GM19372 (cell line): ENCODE measurements at regions not wholly inside any gene's neighbourhood (a gene's known extent, or its start where the extent isn't known, plus 50 kb on each side); places are given as distances from the start of the nearest gene placed in this dataset.

Experiments
- ATAC-seq: cut with Tn5 transposase; IDR thresholded peaks from one replicate; pipeline ENCODE4 v1.9.1; 2021; ENCODE audit warnings: mild to moderate bottlenecking, low read depth, moderate library complexity; ENCODE audit not compliant: unreplicated experiment

DNA sequence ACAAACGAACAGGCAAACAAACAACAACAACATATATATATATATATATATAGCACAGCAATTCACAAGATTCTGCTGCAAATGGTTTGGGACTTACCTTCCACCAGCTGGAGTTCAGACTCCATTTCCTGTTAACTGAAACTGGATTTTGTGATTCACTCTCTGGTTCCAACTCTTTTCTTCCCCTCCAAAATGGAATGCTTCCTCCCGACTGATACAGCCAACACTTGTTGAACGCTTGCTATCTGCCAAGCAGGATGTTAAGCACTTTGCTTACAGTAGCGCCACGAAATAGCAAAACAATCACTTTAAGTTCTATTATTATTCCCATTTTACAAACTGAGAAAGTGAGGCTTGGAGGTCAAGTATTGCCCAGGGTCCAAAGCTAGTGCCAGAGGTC lies 116.0 kb upstream of the TMEM132C start:
- ATAC-seq = no peak

DNA sequence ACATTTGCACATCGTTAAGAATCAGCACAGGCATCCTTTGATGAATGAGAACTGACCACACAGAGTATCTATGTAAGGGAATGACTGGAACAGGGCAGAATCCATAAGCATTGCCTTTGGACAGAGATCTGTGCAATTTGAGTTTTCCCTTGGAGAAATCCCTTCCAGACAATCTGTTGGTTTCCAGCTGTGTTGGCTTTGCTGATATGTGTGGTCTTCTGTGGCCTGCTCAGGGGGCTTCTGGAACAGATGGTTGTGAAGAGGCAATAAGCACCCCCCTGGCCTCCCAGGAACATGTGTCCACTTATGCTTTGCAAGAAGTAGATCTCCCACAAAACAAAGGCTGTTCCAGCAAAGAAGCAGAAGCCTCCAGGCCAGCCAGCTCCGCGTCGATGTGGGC lies 111.4 kb upstream of the TMEM132C start:
- no peak for ATAC-seq

DNA sequence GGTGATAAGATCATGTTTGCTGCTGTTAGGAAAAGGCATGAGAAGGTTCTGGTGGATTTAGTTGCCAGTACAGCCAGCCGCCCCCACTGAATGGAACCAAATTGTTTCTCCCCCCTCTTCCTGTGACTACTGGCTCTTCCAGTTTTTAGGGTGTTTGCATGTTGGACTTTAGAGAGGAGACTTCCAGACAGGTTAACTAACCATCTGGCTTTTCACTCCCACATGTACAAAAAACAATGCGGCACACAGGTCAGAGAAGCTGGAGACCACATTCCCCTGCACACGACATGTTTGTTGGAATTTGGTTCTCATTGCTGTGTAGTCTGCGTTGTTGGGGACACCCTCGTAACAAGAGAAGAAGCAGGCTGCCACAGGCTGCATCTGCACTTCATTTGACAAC lies 103.9 kb upstream of the TMEM132C start:
- ATAC-seq = no peak

DNA sequence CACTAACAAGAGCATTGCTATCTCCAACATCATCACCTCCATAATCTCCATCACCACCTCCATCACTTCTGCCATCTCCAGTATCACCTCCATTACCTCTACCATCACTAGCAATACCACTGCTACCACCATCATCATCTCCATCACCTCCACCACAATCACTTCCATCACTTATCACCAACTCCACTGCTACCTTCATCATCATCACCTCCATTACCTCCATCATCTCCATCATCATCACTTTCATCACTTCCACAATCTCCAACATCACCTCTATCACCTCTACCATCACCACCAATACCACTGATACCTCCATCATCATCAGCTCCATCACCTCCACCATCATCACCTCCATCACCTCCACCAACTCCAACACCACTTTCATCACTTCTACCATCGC lies 102.4 kb upstream of the TMEM132C start:
- ATAC-seq = no peak

DNA sequence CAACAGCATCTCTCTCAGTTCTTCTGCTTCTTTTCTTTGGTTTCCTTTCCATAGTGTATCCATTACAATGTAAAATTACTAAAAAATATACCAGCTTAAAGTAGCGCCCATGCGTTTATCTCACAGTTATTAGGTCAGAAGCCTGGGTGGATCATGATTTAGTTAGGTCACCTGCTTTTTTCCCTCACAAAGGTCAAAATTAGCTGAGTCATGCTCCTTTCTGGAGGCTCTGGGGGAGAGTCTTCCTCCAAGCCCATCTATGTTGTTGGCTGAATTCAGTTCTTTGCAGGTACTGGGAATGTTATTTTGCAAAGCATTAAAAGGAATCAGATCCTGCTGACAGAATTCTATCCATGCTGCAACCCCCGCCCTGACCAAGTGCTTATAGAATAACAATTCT lies 101.6 kb upstream of the TMEM132C start:
- ATAC-seq = no peak

DNA sequence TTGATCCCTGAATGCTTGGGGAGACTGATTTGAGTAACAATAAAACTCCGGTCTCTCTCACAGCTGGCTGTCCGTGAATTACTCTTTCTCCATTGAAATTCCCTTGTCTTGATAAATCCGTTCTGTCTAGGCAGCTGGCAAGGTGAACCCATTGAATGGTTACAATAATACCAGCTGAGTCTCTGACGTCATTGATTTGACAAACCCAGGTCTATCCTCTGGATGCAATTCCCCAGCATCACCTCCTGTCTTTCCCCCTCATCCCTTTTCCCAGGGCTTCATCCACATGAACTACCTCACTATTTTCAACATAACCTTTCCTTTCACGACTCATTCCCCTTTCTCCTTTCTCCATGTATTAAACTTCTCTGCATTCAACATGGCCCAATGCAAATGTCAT lies 98.7 kb upstream of the TMEM132C start:
- no peak for ATAC-seq

DNA sequence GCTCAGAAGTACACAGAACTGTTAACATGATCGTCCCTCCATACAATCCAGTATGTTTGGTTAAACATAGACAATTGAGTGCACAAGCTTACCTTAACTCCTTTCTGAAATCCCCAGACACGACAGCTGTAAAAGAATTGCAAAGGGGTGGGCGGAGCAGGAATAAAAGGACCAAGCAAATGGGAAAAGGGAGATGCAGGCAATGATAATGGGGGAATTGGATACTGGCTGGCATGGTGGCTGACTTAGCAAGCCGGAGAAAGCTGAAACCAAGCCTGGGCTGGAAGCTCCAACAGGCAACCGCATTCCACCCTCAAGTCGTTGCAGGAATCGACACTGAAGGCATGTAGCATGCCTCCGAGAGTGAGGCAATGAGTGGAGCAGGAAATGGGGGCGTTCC lies 96.8 kb upstream of the TMEM132C start:
- no peak for ATAC-seq

DNA sequence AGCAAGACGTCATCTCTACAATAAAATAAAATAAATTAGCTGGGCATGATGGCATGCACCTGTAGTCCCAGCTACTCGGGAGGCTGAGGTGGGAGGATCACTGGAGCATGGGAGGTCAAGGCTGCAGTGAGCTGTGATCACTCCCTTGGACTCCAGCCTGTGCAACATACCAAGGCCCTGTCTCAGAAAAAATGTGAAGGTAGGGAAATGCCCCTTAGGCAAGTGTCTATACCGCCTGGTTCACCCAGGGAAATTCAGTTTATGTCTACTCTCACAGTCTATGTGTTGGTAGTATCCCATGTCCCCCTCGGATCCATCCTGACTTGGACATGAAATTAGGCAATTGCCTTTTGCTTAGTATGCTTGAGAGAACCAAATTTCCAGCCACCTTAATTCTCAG lies 88.4 kb upstream of the TMEM132C start:
- ATAC-seq = no peak

DNA sequence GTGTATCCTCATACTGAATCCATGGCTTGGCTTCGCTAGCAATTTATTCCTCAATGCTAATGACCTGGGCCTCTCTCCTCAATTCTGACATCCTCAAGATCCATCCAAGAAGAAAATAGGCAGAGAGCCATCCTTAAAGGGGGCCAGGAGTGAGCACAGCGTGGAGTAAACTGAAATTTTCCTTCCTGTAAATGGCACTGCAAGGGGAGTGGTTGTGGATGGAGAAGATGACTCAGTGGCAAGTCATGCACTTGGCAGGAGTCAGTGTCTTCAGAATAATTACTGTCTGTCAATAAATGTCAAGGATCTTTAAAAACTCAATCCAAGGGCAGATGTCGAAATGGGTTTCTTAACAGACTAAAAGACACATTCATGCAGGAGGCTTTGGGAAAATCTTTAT lies 88.0 kb upstream of the TMEM132C start:
- no peak for ATAC-seq

DNA sequence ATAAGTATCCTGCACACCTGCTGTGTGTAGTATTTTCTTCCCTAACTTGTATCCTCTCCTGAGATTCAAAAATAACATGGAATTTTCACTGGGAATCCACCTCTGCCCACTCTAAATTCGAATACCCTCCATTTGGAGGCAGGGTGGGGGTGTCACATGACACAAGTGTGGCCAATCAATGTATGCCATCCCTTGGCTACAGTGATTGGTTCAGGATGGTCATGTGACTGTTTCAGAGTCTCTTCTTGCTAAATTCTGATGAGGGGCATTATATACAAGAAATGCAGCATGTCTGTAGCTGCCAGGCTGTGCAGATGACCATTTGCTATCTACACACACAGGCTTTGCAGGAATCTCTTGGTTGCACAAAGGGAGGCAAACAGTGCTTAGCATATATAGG lies 86.8 kb upstream of the TMEM132C start:
- no peak for ATAC-seq

DNA sequence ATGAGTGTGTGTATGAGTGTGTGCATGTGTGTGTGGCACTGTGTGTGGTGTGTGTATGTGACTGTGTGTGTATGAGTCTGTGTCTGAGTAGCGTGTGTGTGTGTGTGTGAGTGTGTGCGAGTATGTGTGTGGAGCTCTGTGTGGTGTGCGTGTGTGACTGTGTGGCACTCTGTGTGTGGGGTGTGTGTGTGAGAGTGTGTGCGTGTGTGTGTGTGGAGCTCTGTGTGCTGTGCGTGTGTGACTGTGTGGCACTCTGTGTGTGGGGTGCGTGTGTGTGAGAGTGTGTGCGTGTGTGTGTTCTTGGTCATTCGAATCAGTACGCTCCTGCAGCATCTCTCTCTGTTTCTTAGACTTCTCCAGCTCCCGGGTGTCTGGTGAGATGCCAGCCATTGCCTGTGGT lies 76.9 kb upstream of the TMEM132C start:
- ATAC-seq = no peak

DNA sequence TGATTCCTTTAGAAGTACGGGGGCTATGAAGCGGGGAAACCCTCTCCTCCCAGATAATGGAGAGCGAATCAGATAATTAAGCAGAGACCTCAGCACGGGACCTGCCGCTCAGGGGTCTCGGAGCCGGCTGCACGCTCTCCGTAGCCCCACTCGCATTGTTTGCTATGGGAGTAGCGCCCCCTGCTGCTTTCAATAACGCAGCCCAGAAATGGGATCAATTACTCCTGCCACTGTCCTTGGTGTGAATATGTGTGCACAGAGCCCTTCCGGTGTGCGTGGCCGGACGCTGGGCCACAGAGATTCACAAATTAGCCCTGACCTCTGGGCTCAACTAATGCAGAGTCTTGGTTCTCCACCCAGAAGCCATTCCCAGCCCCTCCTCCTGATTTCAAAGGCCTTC lies 76.4 kb upstream of the TMEM132C start:
- no peak for ATAC-seq

DNA sequence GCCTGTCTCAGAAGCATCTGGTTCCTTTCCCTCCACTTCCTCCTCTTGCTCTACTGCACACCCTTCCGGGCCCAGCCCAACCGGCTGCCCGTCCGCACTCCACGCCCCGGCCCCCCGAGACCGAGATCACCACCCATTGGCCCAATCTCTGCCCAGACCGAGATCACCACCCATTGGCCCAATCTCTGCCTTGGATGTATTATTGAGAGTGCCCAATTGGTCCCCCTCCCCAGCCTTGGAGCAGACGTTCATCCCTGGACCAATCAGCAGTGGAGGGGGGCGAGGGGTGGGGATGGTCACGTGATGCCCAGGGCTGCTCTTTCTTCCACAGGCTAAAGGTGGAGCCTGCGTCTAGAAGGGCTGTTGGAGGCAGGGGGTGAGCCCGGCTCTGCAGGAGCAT lies 75.6 kb upstream of the TMEM132C start:
- no peak for ATAC-seq

DNA sequence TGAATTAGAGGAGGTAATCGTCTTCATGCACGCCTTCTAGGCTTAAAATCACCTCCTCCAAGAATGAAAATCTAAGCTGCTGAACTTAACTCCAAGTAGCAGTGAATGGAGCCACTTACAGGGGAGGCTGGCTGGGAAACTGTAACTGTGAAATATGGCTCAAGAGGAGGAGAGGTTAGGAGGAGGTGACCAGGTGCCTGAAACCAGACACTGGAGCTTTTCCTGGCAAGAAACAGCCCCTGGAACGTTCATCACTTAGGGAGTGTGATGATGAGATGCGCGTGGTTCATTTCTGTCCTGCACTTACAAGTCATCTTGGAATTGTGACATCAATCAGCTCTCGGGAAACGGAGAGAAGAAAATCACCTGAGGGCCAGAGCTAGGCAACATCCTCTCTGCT lies 62.3 kb upstream of the TMEM132C start:
- no peak for ATAC-seq

DNA sequence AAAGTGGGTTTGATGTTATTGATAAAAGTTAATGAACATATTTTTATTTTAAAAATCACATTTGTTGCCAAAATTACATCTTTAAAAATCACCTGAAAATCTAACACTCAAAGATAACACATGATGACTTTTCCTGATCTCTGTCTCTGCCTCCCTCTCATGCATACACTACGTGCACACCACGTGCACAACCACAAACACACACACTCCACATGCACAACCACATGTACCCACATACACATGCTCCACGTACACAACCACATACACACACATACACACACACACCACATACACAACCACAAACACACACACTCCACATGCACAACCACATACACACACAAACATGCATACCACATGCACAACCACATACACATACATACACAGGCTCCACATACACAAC lies 61.8 kb upstream of the TMEM132C start:
- ATAC-seq = no peak

DNA sequence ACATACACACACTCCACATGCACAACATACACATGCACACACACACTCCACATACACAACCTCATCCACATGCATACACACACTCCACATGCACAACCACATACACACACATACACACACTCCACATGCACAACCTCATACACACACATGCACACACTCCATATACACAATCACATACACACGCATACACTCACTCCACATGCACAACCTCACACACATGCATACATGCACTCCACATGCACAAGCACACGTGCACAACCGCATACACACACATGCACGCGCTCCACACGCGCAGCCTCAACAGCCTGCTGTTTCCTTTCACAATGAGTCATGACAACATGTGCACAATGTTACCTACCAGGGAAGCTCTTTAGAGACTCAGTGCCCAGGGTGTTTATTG lies 61.2 kb upstream of the TMEM132C start:
- ATAC-seq = no peak
